ENCODE measurements at regions not wholly inside any gene's neighbourhood (a gene's known extent, or its start where the extent isn't known, plus 50 kb on each side); places are given as distances from the start of the nearest gene placed in this dataset.

DNA sequence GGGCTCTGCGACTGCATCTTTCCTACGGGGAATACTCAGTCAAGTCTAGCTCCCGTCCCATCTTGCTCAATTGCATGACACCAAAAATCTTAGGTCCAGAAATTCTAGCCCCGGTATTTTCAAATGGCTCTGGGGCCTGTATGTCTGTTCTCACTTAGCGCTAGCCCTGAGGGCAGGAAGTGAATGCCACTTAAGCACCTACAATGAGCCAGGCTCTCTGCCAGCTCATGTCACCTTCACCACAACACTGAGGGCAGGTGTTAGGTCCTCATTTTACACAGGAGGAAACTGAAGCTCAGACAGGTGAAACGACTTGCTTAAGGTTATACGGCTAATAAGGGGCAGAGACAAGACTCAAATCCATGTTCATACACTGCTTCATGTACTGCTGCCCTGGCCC, 282.8 kb downstream of the PPP1R2C start:
- TF ChIP-seq EZH2phosphoT487 (IDR thresholded peaks at IDR 0.05; ENCODE audit: borderline replicate concordance) (no peak), YY1 (IDR thresholded peaks at IDR 0.05; ENCODE audit: extremely low read depth, insufficient replicate concordance, low read depth, low read length) (no peak)
- TF ChIP-seq, protein P1, sequence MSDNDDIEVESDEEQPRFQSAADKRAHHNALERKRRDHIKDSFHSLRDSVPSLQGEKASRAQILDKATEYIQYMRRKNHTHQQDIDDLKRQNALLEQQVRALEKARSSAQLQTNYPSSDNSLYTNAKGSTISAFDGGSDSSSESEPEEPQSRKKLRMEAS (IDR thresholded peaks at IDR 0.05) = no peak
- TF ChIP-seq, protein P2, sequence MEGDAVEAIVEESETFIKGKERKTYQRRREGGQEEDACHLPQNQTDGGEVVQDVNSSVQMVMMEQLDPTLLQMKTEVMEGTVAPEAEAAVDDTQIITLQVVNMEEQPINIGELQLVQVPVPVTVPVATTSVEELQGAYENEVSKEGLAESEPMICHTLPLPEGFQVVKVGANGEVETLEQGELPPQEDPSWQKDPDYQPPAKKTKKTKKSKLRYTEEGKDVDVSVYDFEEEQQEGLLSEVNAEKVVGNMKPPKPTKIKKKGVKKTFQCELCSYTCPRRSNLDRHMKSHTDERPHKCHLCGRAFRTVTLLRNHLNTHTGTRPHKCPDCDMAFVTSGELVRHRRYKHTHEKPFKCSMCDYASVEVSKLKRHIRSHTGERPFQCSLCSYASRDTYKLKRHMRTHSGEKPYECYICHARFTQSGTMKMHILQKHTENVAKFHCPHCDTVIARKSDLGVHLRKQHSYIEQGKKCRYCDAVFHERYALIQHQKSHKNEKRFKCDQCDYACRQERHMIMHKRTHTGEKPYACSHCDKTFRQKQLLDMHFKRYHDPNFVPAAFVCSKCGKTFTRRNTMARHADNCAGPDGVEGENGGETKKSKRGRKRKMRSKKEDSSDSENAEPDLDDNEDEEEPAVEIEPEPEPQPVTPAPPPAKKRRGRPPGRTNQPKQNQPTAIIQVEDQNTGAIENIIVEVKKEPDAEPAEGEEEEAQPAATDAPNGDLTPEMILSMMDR (IDR thresholded peaks at IDR 0.05 in 2 of 3, conservative IDR thresholded peaks at IDR 0.05 in 1 of 3; ENCODE audit: borderline replicate concordance in 1 of 3, insufficient read depth in 1 of 3, low read depth in 2 of 3, low read length in 2 of 3) = no peak
